ENCODE measurements at regions not wholly inside any gene's neighbourhood (a gene's known extent, or its start where the extent isn't known, plus 50 kb on each side); places are given as distances from the start of the nearest gene placed in this dataset.
"Not testable (repeated sequence)": the region's sequence is repeated elsewhere in the genome, so short reads cannot be mapped to it uniquely, and the experiment has no call there.

GRCh38 chr17:15869868-15870267, 75.1 kb upstream of the ADORA2B start:
- not testable (repeated sequence) for H3K4me3 Mint-ChIP-seq; H3K36me3 Mint-ChIP-seq; DNase-seq (ENCODE audit: extremely low spot score, unreplicated experiment); H3K27ac Mint-ChIP-seq; H3K4me1 Mint-ChIP-seq (ENCODE audit: unreplicated experiment); H3K9me3 Mint-ChIP-seq; H3K27me3 Mint-ChIP-seq

DNA sequence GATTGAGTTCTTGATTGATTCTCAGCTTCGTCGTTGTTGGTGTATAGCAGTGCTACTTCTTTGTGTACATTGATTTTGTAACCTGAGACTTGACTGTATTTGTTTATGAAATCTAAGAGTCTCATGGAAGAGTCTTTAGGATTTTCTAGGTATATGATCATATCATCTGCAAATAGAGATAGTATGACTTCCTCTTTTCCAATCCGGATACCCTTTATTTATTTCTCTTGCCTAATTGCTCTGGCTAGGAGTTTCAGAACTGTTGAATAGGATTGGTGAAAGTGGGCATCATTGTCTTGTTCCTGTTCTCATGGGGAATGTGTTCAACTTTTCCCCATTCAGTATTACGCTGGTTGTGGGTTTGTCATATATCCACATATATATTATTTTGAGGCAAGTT, 72.3 kb upstream of the ADORA2B start:
- H3K36me3 Mint-ChIP-seq; H3K4me3 Mint-ChIP-seq; H3K9me3 Mint-ChIP-seq; H3K4me1 Mint-ChIP-seq (ENCODE audit: unreplicated experiment); DNase-seq (ENCODE audit: extremely low spot score, unreplicated experiment); H3K27ac Mint-ChIP-seq; H3K27me3 Mint-ChIP-seq: not testable (repeated sequence)

DNA sequence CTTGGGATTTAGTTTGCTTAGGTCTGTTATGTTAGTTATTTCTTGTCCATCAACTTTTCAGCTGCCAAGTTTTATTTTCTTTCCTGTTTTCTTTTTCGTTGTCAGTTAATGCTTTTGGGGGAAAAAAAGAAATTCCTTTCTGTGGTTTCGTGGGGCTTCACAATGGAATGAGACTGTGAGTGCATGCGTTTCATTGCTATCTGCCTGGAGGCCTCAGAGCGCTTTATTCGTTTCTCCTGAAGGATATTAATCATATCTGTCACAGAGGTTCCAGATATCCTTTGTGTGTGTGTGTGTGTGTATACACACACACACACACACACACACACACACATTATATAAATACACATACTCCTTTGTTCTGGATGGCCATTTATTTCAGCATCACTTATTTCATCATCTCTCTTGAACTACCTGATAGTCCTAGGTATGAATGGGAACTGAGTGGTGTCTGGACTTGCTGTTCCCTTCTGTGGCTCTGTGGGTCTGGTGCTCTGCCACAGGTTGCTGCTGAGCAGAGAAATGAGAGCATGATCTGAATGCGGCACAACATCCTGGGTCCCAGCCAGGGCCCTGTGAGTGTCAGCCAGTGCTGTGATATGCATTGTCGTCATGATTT, 66.9 kb upstream of the ADORA2B start:
- H3K9me3 Mint-ChIP-seq; DNase-seq (ENCODE audit: extremely low spot score, unreplicated experiment); H3K27me3 Mint-ChIP-seq; H3K4me1 Mint-ChIP-seq (ENCODE audit: unreplicated experiment); H3K36me3 Mint-ChIP-seq: not testable (repeated sequence)
- Mint-ChIP-seq H3K27ac (peak overlapping the region; percentile 35), H3K4me3 (peak overlapping the region; percentile 38)

GRCh38 chr17:15882058-15882720, 62.7 kb upstream of the ADORA2B start:
- Mint-ChIP-seq H3K4me1 (ENCODE audit: unreplicated experiment) (peaks cover 8% of the 10 kb centered on the region), H3K9me3 (no peaks in the 10 kb centered on the region), H3K27ac (no peak overlapping the region), H3K27me3 (no peaks in the 10 kb centered on the region), H3K4me3 (no peak overlapping the region), H3K36me3 (no peaks in the 10 kb centered on the region)
- DNase-seq (ENCODE audit: extremely low spot score, unreplicated experiment): no peak
- TF ChIP-seq CTCF (conservative IDR thresholded peaks at IDR 0.05): peak; percentile 42

DNA sequence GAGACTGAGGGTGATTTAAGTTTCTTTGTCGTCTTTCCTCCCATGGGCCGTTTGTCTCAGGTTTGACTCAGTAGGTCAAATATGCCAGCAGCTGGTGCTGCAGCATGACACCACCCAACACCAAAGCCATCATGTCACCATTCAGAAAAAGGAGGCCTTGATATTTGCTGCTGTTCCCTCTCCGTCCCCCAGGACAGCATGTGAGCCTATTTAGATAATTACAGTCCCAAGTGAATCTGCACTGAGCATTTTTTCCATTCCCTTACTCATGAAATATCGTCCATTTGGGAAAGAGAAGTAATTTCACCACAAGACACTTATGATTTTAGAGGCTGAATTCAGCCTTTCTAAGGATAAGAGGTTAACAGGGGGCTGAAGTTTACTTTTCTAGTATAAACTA, 62.2 kb upstream of the ADORA2B start:
- no peaks in the 10 kb centered on the region for H3K27me3 Mint-ChIP-seq
- no peak overlapping the region for H3K27ac Mint-ChIP-seq
- no peak for DNase-seq (ENCODE audit: extremely low spot score, unreplicated experiment)
- H3K4me1 Mint-ChIP-seq (ENCODE audit: unreplicated experiment): peaks cover 5% of the 10 kb centered on the region
- H3K4me3 Mint-ChIP-seq: no peak overlapping the region
- H3K36me3 Mint-ChIP-seq: no peaks in the 10 kb centered on the region
- no peak for TF ChIP-seq CTCF (conservative IDR thresholded peaks at IDR 0.05)
- no peaks in the 10 kb centered on the region for H3K9me3 Mint-ChIP-seq

DNA sequence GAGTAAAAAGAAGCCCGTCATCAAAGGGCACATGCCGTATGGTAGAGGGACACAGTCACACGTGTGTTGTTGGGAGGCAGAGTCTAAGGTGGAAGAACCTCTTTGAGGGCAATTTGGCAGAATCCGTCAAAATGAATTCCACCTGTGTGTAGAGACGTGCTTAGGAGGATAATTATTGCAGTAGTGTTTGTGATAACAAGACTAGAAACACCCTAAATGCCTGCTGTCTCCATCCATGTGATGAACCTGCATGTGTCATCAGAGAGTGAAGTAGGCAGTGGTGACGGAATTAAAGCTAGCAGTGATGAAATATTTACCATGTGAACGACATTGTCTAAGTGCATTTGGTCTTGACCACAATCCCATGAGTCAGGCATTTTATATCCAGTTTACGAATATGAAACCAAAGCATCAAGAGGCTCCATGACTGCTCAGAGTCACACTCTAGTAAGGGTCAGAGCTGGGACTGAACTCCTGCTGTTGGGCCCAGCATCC, 61.3 kb upstream of the ADORA2B start:
- DNase-seq (ENCODE audit: extremely low spot score, unreplicated experiment): no peak
- Mint-ChIP-seq H3K9me3 (no peaks in the 10 kb centered on the region), H3K27ac (no peak overlapping the region), H3K36me3 (no peaks in the 10 kb centered on the region), H3K4me3 (no peak overlapping the region), H3K27me3 (no peaks in the 10 kb centered on the region), H3K4me1 (ENCODE audit: unreplicated experiment) (no peaks in the 10 kb centered on the region)
- no peak for TF ChIP-seq CTCF (conservative IDR thresholded peaks at IDR 0.05)

DNA sequence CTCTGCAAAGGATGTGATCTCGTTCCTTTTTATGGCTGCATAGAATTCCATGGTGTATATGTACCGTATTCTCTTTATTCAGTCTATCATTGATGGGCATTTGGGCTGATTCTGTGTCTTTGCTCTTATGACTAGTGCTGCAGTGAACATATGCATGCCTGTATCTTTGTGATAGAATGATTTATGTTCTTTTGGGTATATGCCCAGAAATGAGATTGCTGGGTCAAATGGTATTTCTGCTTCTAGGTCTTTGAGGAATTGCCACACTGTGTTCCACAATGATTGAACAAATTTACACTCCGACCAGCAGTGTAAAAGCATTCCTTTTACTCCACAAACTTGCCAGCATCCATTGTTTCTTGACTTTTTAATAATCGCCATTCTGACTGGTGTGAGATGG, 60.2 kb upstream of the ADORA2B start:
- TF ChIP-seq CTCF (conservative IDR thresholded peaks at IDR 0.05): no peak
- Mint-ChIP-seq H3K27ac (no peak overlapping the region), H3K9me3 (no peaks in the 10 kb centered on the region), H3K36me3 (no peaks in the 10 kb centered on the region), H3K27me3 (no peaks in the 10 kb centered on the region), H3K4me1 (ENCODE audit: unreplicated experiment) (no peaks in the 10 kb centered on the region), H3K4me3 (no peak overlapping the region)
- DNase-seq (ENCODE audit: extremely low spot score, unreplicated experiment): no peak

Data from type B pancreatic cell (in vitro differentiated cells).